ENCODE measurements at regions not wholly inside any gene's neighbourhood (a gene's known extent, or its start where the extent isn't known, plus 50 kb on each side); places are given as distances from the start of the nearest gene placed in this dataset.

- no peak overlapping the region for H3K4me3 Mint-ChIP-seq
- no peak for DNase-seq
- CTCF ChIA-PET: no interaction called here
- H3K9me3 Mint-ChIP-seq: peaks cover 8% of the 10 kb centered on the region
- TF ChIP-seq CTCF (IDR thresholded peaks at IDR 0.05): no peak
- no peaks in the 10 kb centered on the region for H3K27me3 Mint-ChIP-seq
- H3K4me1 Mint-ChIP-seq: no peaks in the 10 kb centered on the region
- ATAC-seq (ENCODE audit: low read depth): no peak
- intact Hi-C loops (cut with micrococcal nuclease): no loop called here
- H3K27ac Mint-ChIP-seq: no peak overlapping the region
- H3K36me3 Mint-ChIP-seq (ENCODE audit: low read depth): no peaks in the 10 kb centered on the region
- POLR2A ChIA-PET: no interaction called here
These were observed 68.0 kb upstream of the GRID2 start for GRCh38 chr4:92235731-92236130.

GRCh38 chr4:92236877-92237276 lies 66.9 kb upstream of the GRID2 start:
- DNase-seq (no peak), ATAC-seq (ENCODE audit: low read depth) (no peak)
- H3K27me3 Mint-ChIP-seq: no peaks in the 10 kb centered on the region
- no peak overlapping the region for H3K4me3 Mint-ChIP-seq
- TF ChIP-seq CTCF (IDR thresholded peaks at IDR 0.05): no peak
- H3K9me3 Mint-ChIP-seq: peaks cover 8% of the 10 kb centered on the region
- intact Hi-C loops (cut with micrococcal nuclease): no loop called here
- no peak overlapping the region for H3K27ac Mint-ChIP-seq
- H3K4me1 Mint-ChIP-seq: no peaks in the 10 kb centered on the region
- CTCF ChIA-PET: no interaction called here
- POLR2A ChIA-PET: no interaction called here
- no peaks in the 10 kb centered on the region for H3K36me3 Mint-ChIP-seq (ENCODE audit: low read depth)

GRCh38 chr4:92237559-92237958 lies 66.2 kb upstream of the GRID2 start:
- no peak for TF ChIP-seq CTCF (IDR thresholded peaks at IDR 0.05)
- Mint-ChIP-seq H3K36me3 (ENCODE audit: low read depth) (no peaks in the 10 kb centered on the region), H3K27me3 (no peaks in the 10 kb centered on the region), H3K27ac (no peak overlapping the region), H3K4me1 (no peaks in the 10 kb centered on the region), H3K4me3 (no peak overlapping the region), H3K9me3 (peaks cover 8% of the 10 kb centered on the region)
- POLR2A ChIA-PET: no interaction called here
- ATAC-seq (ENCODE audit: low read depth) (no peak), DNase-seq (no peak)
- CTCF ChIA-PET: no interaction called here
- intact Hi-C loops (cut with micrococcal nuclease): no loop called here

- H3K4me3 Mint-ChIP-seq: no peak overlapping the region
These were observed 62.7 kb upstream of the GRID2 start for GRCh38 chr4:92241094-92241493.

GRCh38 chr4:92246384-92246783 lies 57.4 kb upstream of the GRID2 start:
- intact Hi-C loops (cut with micrococcal nuclease): no loop called here
- Mint-ChIP-seq H3K27ac (no peak overlapping the region), H3K4me3 (no peak overlapping the region), H3K27me3 (no peaks in the 10 kb centered on the region), H3K9me3 (no peaks in the 10 kb centered on the region), H3K36me3 (ENCODE audit: low read depth) (no peaks in the 10 kb centered on the region), H3K4me1 (no peaks in the 10 kb centered on the region)
- no peak for ATAC-seq (ENCODE audit: low read depth)
- TF ChIP-seq CTCF (IDR thresholded peaks at IDR 0.05): no peak
- POLR2A ChIA-PET: no interaction called here
- CTCF ChIA-PET: no interaction called here
- DNase-seq: no peak

More at GRCh38 chr4:92241094-92241493, 62.7 kb upstream of the GRID2 start:
- intact Hi-C loops (cut with micrococcal nuclease): no loop called here
- H3K4me1 Mint-ChIP-seq: no peaks in the 10 kb centered on the region
- H3K36me3 Mint-ChIP-seq (ENCODE audit: low read depth): no peaks in the 10 kb centered on the region
- ChIA-PET POLR2A (no interaction called here), CTCF (no interaction called here)
- H3K27ac Mint-ChIP-seq: no peak overlapping the region
- ATAC-seq (ENCODE audit: low read depth): no peak
- peaks cover 8% of the 10 kb centered on the region for H3K9me3 Mint-ChIP-seq
- no peaks in the 10 kb centered on the region for H3K27me3 Mint-ChIP-seq
- TF ChIP-seq CTCF (IDR thresholded peaks at IDR 0.05): no peak
- no peak for DNase-seq
